D721Med (cell line): ENCODE measurements at regions not wholly inside any gene's neighbourhood (a gene's known extent, or its start where the extent isn't known, plus 50 kb on each side); places are given as distances from the start of the nearest gene placed in this dataset.
A peak's percentile ranks its signal among the peaks of the same experiment; 100 is the strongest.
"Not testable (repeated sequence)": the region's sequence is repeated elsewhere in the genome, so short reads cannot be mapped to it uniquely, and the experiment has no call there.

Experiments
- DNase-seq: peaks from one replicate; pipeline ENCODE4 v3.0.0; 2011; ENCODE audit warnings: low spot score; ENCODE audit not compliant: insufficient read length
- FAIRE-seq: peaks from 2 replicates; lab custom pipeline; 2011; peaks lifted over from hg19 to GRCh38; lab: Jason Lieb, UNC
- TF ChIP-seq, protein P1 (sequence below): IDR thresholded peaks from 2 replicates; pipeline ENCODE4 v1.5.1; 2012; ENCODE audit warnings: mild to moderate bottlenecking, control low read depth; ENCODE audit not compliant: insufficient read depth; ENCODE audit errors: missing control alignments

DNA sequence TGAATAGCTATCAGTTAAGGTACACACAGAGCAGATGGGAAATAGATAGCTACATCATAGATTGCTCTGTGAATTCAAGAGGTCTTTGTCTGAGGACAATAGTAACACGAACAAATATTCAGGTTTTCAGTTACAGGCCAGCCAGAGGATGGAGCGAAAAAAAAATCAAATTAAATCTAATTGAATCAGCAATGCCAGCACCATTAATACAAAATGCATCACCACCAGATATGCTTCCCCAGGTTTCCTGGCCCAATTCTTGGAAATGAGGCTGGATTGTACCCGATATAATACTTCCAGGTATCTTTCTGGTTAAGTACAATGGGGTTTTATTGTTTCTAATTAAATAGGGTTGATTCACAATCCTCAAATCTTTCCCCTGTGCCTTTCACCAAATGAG is 975.8 kb upstream of the AUTS2 start:
- TF ChIP-seq, protein P1, sequence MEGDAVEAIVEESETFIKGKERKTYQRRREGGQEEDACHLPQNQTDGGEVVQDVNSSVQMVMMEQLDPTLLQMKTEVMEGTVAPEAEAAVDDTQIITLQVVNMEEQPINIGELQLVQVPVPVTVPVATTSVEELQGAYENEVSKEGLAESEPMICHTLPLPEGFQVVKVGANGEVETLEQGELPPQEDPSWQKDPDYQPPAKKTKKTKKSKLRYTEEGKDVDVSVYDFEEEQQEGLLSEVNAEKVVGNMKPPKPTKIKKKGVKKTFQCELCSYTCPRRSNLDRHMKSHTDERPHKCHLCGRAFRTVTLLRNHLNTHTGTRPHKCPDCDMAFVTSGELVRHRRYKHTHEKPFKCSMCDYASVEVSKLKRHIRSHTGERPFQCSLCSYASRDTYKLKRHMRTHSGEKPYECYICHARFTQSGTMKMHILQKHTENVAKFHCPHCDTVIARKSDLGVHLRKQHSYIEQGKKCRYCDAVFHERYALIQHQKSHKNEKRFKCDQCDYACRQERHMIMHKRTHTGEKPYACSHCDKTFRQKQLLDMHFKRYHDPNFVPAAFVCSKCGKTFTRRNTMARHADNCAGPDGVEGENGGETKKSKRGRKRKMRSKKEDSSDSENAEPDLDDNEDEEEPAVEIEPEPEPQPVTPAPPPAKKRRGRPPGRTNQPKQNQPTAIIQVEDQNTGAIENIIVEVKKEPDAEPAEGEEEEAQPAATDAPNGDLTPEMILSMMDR: no peak
- FAIRE-seq (no peak), DNase-seq (no peak)

DNA sequence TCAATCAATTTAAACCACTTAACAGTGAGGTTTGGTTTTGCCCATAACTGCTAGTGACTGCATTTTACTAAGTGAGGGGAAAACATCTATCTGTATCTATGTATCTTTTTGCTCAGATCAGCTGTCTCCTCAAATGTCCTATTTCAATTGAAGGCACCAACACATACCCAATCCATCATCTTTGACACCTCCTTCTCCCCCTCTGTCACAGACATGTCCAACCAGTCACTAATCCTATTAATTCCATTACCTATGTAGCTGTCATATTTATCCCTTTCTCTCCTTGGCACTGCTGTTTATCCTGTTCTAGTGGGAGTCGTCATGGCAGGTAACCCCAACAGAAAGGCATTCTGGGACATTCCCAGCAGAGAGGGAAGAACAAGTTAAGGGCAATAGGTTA is 975.2 kb upstream of the AUTS2 start:
- no peak for FAIRE-seq
- no peak for DNase-seq
- TF ChIP-seq, protein P1: no peak

DNA sequence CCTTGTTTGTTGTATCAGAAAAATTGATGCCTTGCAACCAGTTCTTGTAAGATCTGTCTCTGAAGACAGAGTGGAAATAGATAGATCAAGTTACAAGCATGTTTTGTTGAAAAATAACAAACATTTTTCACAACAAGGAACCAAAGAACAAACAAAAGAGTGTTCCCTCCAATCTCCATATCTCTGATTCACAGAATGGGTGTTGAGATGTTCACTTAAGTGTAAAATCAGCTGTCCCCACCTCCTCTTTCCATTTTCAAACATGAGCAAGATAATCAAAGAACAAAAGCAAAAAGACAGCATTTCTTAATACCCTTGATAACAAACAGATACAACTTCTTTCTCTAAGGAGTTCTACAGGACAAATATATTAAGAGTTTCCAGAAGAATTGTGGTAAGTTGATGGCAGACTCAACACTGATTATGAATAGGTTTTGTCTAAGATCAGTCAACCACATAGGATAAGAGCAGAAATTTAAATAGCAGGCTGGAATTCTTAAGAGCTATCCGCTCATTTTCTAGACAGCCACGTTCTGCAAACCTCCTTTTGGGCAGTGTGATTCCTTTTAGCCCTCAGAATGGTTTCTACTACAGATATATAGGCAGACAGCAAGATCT is 970.9 kb upstream of the AUTS2 start:
- peak; percentile 77 for FAIRE-seq
- TF ChIP-seq, protein P1: no peak
- DNase-seq: no peak

DNA sequence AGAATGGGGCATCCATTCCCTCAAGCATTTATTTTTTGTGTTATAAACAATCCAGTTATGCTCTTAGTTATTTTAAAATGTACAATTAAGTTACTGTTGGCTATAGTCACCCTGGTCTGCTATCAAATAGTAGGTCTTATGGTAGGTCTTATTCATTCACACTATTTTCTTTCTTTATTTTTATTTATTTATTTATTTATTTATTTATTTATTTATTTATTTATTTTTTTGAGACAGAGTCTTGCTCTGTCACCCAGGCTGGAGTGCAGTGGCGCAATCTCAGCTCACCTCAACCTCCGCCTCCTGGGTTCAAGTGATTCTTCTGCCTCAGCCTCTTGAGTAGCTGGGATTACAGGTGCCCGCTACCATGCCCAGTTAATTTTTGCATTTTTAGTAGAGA is 967.4 kb upstream of the AUTS2 start:
- FAIRE-seq: not testable (repeated sequence)

DNA sequence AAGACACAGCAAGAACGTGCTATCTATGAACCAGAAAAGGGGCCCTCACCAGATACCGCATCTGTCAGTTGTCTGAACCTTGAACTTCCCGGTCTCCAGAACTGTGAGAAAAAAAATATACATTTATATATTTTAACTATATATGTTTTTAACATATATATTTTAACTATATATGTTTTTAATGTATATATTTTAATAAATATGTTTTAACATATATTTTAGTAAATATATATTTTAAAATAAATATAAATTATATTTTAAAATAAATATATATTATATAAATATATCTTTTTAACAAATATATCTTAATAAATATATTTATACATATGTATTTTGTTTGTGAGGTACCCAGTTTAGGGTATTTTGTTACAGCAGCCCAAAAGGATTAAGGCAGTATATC is 958.2 kb upstream of the AUTS2 start:
- TF ChIP-seq, protein P1: no peak
- DNase-seq (no peak), FAIRE-seq (no peak)

More for the DNA sequence above, 967.4 kb upstream of the AUTS2 start:
- DNase-seq: not testable (repeated sequence)

DNA sequence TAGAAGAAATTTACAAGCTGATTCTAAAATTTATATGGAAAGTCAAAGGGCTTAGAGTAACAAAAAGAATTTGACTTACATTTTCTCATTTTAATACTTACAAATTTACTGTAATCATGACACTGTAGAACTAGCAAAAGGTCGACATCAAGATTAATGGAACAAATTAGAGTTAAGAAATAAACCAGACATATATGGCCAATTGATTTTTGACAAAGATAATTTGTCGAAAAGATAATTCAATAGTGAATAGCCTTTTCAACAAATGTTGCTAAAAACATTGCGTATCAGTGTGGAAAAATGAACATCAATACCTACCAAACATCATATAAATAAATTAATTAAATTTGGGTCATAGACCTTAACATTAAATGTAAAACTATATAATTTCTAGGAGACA is 955.5 kb upstream of the AUTS2 start:
- TF ChIP-seq, protein P1: no peak
- FAIRE-seq (no peak), DNase-seq (no peak)

DNA sequence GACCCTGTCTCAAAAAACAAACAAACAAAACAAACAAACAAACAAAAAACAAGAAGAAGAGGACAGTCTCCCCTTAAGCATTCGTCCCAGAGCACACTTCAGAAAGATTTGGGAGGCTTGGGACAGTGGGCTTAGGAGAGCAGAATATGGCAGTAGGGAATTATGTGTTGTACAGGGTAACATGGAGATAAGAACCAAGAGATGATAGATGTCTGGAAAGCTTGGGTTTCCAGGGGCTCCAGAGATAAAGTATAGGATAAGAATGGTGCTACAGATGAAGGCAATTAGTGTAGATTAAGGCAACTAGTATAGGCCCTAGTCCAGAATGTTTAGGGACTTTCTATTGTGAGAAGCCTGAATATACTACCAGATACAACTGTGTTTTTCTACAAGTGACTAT is 934.9 kb upstream of the AUTS2 start:
- FAIRE-seq: no peak

More for the DNA sequence above, 934.9 kb upstream of the AUTS2 start:
- DNase-seq: no peak
- TF ChIP-seq, protein P1: no peak
